ENCODE measurements at regions not wholly inside any gene's neighbourhood (a gene's known extent, or its start where the extent isn't known, plus 50 kb on each side); places are given as distances from the start of the nearest gene placed in this dataset.

DNA sequence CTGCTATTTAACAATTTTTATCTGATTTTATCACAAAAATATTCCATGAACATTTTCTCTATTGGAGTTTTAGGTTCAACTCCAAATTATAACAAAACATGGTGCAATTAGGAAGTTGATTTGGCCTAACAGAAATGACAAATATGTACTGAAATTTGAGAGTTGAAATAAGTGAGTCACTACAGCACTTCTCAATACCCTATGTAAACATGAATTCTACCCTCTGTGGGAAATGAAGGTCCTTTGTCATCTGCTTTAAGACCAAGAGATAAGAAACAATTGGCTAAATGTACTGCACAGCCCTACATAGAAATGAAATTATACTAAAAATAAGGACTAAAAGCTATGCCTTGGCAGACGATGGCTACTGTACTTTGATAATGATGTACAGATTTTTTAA, 86.2 kb upstream of the BEND6 start:
- Histone ChIP-seq H3K9ac (ENCODE audit: extremely low read depth, insufficient read length, low read length) (no peak overlapping the region), H4K20me1 (ENCODE audit: control insufficient read depth, insufficient read depth, insufficient read length) (no peaks in the 10 kb centered on the region), H3K4me1 (ENCODE audit: insufficient read depth, low read length) (peaks cover 3% of the 10 kb centered on the region; the same call in 1 of the 2 replicates), H2BK120ac (ENCODE audit: low read depth, low read length, poor library complexity, severe bottlenecking) (no peak overlapping the region), H4K5ac (ENCODE audit: insufficient read length, low read depth, low read length) (no peak overlapping the region), H2AFZ (ENCODE audit: low read length) (no peak overlapping the region), H3K56ac (ENCODE audit: insufficient read length, low read depth, low read length) (no peak overlapping the region), H3K23me2 (ENCODE audit: insufficient read length, low read depth, low read length, poor library complexity, severe bottlenecking) (no peaks in the 10 kb centered on the region), H3K27me3 (ENCODE audit: insufficient read depth, low read length) (no peaks in the 10 kb centered on the region), H3K9me3 (ENCODE audit: control insufficient read depth, low read depth, low read length) (no peaks in the 10 kb centered on the region), H4K91ac (ENCODE audit: insufficient read length, low read depth, low read length) (no peak overlapping the region), H4K8ac (replicated peaks; ENCODE audit: insufficient read length, low read depth, low read length) (no peak overlapping the region), H2BK20ac (ENCODE audit: low read depth, low read length, poor library complexity, severe bottlenecking) (no peak overlapping the region), H3K79me1 (ENCODE audit: insufficient read depth, low read depth, low read length, poor library complexity, severe bottlenecking) (no peaks in the 10 kb centered on the region), H3K4me2 (ENCODE audit: insufficient read depth, insufficient read length, low read length) (no peak overlapping the region), H3T11ph (ENCODE audit: low read length) (no peak overlapping the region), H2AK5ac (ENCODE audit: insufficient read length, low read length) (no peak overlapping the region), H3K27ac (ENCODE audit: insufficient read length, low read depth, low read length) (no peak overlapping the region), H3K23ac (ENCODE audit: insufficient read length, low read depth, low read length) (no peak overlapping the region), H3K4ac (ENCODE audit: low read depth, low read length) (no peak overlapping the region), H2BK15ac (ENCODE audit: low read depth, low read length) (no peak overlapping the region), H3K14ac (ENCODE audit: insufficient read depth, low read length) (no peak overlapping the region), H3K18ac (ENCODE audit: insufficient read length, low read depth, low read length) (no peak overlapping the region), H2BK5ac (ENCODE audit: insufficient read length, low read length) (no peak overlapping the region), H2BK12ac (ENCODE audit: insufficient read length, low read depth, low read length) (no peak overlapping the region), H3K79me2 (ENCODE audit: insufficient read depth, low read length) (no peaks in the 10 kb centered on the region)
- DNase-seq: no peak
- Mint-ChIP-seq H3K9me3 (no peaks in the 10 kb centered on the region), H3K4me3 (no peak overlapping the region), H3K27me3 (ENCODE audit: low read depth) (no peaks in the 10 kb centered on the region), H3K4me1 (peaks cover 26 to 36% of the 10 kb centered on the region in 2 experiments), H3K36me3 (ENCODE audit: insufficient read depth in 1 of 3, low read depth in 3 of 3) (no peaks in the 10 kb centered on the region), H3K27ac (no peak overlapping the region)
- WGBS (ENCODE audit: extremely low coverage, insufficient read length, low lambda C conversion rate): no CpG with 5 or more reads among the region's 1 CpG
- TF ChIP-seq, protein P1, sequence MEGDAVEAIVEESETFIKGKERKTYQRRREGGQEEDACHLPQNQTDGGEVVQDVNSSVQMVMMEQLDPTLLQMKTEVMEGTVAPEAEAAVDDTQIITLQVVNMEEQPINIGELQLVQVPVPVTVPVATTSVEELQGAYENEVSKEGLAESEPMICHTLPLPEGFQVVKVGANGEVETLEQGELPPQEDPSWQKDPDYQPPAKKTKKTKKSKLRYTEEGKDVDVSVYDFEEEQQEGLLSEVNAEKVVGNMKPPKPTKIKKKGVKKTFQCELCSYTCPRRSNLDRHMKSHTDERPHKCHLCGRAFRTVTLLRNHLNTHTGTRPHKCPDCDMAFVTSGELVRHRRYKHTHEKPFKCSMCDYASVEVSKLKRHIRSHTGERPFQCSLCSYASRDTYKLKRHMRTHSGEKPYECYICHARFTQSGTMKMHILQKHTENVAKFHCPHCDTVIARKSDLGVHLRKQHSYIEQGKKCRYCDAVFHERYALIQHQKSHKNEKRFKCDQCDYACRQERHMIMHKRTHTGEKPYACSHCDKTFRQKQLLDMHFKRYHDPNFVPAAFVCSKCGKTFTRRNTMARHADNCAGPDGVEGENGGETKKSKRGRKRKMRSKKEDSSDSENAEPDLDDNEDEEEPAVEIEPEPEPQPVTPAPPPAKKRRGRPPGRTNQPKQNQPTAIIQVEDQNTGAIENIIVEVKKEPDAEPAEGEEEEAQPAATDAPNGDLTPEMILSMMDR (conservative IDR thresholded peaks at IDR 0.05): no peak
